ENCODE measurements at regions not wholly inside any gene's neighbourhood (a gene's known extent, or its start where the extent isn't known, plus 50 kb on each side); places are given as distances from the start of the nearest gene placed in this dataset.
A peak's percentile ranks its signal among the peaks of the same experiment; 100 is the strongest.

- Histone ChIP-seq H3K4me3 (no peak overlapping the region), H3K27ac (no peak overlapping the region)
Observed at GRCh38 chr7:41633690-41634089, 69.2 kb downstream of the INHBA start.

- Histone ChIP-seq H3K27ac (no peak overlapping the region), H3K4me3 (no peak overlapping the region)
Observed at GRCh38 chr7:41630741-41631140, 72.1 kb downstream of the INHBA start.

- Histone ChIP-seq H3K27ac (no peak overlapping the region), H3K4me3 (no peak overlapping the region)
Observed at GRCh38 chr7:41629711-41630111, 73.2 kb downstream of the INHBA start.

- Histone ChIP-seq H3K27ac (no peak overlapping the region), H3K4me3 (no peak overlapping the region)
Observed at GRCh38 chr7:41628901-41629300, 74.0 kb downstream of the INHBA start.

GRCh38 chr7:41627645-41628298 is 75.1 kb downstream of the INHBA start:
- Histone ChIP-seq H3K27ac (no peak overlapping the region), H3K4me3 (no peak overlapping the region)

GRCh38 chr7:41624818-41625217 is 78.1 kb downstream of the INHBA start:
- no peak overlapping the region for H3K4me3 ChIP-seq
- no peak overlapping the region for H3K27ac ChIP-seq

GRCh38 chr7:41621953-41622831 is 80.7 kb downstream of the INHBA start:
- H3K27ac ChIP-seq: no peak overlapping the region

GRCh38 chr7:41617987-41618386 is 84.9 kb downstream of the INHBA start:
- H3K4me3 ChIP-seq: no peak overlapping the region
- H3K27ac ChIP-seq: no peak overlapping the region

More at GRCh38 chr7:41621953-41622831, 80.7 kb downstream of the INHBA start:
- no peak overlapping the region for H3K4me3 ChIP-seq

GRCh38 chr7:41612798-41613197 is 90.1 kb downstream of the INHBA start:
- no peak overlapping the region for H3K27ac ChIP-seq
- H3K4me3 ChIP-seq: no peak overlapping the region

- Histone ChIP-seq H3K27ac (no peak overlapping the region), H3K4me3 (no peak overlapping the region)
Observed at GRCh38 chr7:41612386-41612785, 90.5 kb downstream of the INHBA start.

GRCh38 chr7:41608447-41608846 is 94.4 kb downstream of the INHBA start:
- H3K4me3 ChIP-seq: no peak overlapping the region

GRCh38 chr7:41603985-41604384 is 98.9 kb downstream of the INHBA start:
- H3K27ac ChIP-seq: no peak overlapping the region
- H3K4me3 ChIP-seq: no peak overlapping the region

More at GRCh38 chr7:41608447-41608846, 94.4 kb downstream of the INHBA start:
- H3K27ac ChIP-seq: no peak overlapping the region

GRCh38 chr7:41599760-41600159 is 103.1 kb downstream of the INHBA start:
- H3K4me3 ChIP-seq: no peak overlapping the region
- no peak overlapping the region for H3K27ac ChIP-seq

GRCh38 chr7:41592794-41593193 is 110.1 kb downstream of the INHBA start:
- no peak overlapping the region for H3K27ac ChIP-seq
- no peak overlapping the region for H3K4me3 ChIP-seq

GRCh38 chr7:41592236-41592635 is 110.7 kb downstream of the INHBA start:
- no peak overlapping the region for H3K27ac ChIP-seq
- H3K4me3 ChIP-seq: no peak overlapping the region

GRCh38 chr7:41590986-41591385 is 111.9 kb downstream of the INHBA start:
- Histone ChIP-seq H3K4me3 (no peak overlapping the region), H3K27ac (no peak overlapping the region)

- Histone ChIP-seq H3K4me3 (no peak overlapping the region), H3K27ac (no peak overlapping the region)
Observed at GRCh38 chr7:41588341-41588740, 114.5 kb downstream of the INHBA start.

GRCh38 chr7:41586931-41587640 is 115.8 kb downstream of the INHBA start:
- no peak overlapping the region for H3K27ac ChIP-seq
- H3K4me3 ChIP-seq: no peak overlapping the region

- Histone ChIP-seq H3K27ac (no peak overlapping the region), H3K4me3 (no peak overlapping the region)
Observed at GRCh38 chr7:41584746-41585145, 118.1 kb downstream of the INHBA start.

- H3K27ac ChIP-seq: no peak overlapping the region
- H3K4me3 ChIP-seq: no peak overlapping the region
Observed at GRCh38 chr7:41582116-41582515, 120.8 kb downstream of the INHBA start.

GRCh38 chr7:41581041-41581440 is 121.8 kb downstream of the INHBA start:
- no peak overlapping the region for H3K4me3 ChIP-seq
- peak overlapping the region in 1 of 21 experiments; percentile 11 for H3K27ac ChIP-seq
